Transverse colon (tissue), 4 donors: ENCODE measurements at regions not wholly inside any gene's neighbourhood (a gene's known extent, or its start where the extent isn't known, plus 50 kb on each side); places are given as distances from the start of the nearest gene placed in this dataset.

Experiments
- POLR2AphosphoS5 ChIP-seq, 3 donors: sonication (generic); formaldehyde crosslinking; IDR thresholded peaks; one replicate each; pipeline ENCODE4 v1.6.1; 2016; ENCODE audit warnings: antibody characterized with exemption in 3 of 3
- TF ChIP-seq, protein P1 (sequence below), 5 experiments: fragments of 200-600 bp in 3 of 5; fragments of 450-650 bp in 2 of 5; sonication (generic) in 3 of 5; IDR thresholded peaks; 1 replicate in 2 of 5; 2 replicates in 3 of 5; pipeline ENCODE4 v1.5.1; 2016 to 2017; ENCODE audit warnings: antibody characterized with exemption in 5 of 5, inconsistent platforms in 3 of 5, mild to moderate bottlenecking in 2 of 5, moderate library complexity in 1 of 5

DNA sequence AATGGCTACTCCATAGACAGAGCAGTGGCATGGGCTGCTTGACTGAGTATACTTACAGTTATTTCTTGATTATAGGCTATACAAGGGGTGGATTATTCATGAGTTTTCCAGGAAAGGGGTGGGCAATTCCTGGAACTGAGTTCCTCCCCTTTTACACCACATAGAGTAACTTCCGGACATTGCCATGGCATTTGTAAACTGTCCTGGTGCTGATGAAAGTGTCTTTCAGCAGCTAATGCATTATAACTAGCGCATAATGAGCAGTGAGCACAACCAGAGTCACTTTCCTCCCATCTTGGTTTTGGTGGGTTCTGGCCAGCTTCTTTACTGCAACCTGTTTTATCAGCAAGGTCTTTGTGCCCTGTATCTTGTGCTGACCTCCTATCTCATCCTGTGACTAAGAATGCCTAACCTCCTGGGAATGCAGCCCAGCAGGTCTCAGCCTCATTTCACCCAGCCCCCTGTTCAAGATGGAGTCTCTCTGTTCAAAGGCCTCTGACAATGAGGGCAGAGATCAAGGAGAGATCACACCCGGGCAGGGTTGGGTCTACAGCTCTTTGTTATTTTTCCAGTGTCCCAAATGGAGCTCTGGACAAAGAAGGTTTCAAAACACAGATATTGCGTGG, 468.4 kb upstream of the PRKX start:
- TF ChIP-seq, protein P1, sequence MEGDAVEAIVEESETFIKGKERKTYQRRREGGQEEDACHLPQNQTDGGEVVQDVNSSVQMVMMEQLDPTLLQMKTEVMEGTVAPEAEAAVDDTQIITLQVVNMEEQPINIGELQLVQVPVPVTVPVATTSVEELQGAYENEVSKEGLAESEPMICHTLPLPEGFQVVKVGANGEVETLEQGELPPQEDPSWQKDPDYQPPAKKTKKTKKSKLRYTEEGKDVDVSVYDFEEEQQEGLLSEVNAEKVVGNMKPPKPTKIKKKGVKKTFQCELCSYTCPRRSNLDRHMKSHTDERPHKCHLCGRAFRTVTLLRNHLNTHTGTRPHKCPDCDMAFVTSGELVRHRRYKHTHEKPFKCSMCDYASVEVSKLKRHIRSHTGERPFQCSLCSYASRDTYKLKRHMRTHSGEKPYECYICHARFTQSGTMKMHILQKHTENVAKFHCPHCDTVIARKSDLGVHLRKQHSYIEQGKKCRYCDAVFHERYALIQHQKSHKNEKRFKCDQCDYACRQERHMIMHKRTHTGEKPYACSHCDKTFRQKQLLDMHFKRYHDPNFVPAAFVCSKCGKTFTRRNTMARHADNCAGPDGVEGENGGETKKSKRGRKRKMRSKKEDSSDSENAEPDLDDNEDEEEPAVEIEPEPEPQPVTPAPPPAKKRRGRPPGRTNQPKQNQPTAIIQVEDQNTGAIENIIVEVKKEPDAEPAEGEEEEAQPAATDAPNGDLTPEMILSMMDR (IDR thresholded peaks at IDR 0.05): no peak
- TF ChIP-seq POLR2AphosphoS5 (IDR thresholded peaks at IDR 0.05): no peak
